H1 (cell line): ENCODE measurements at regions not wholly inside any gene's neighbourhood (a gene's known extent, or its start where the extent isn't known, plus 50 kb on each side); places are given as distances from the start of the nearest gene placed in this dataset.

Experiments used
- CTCF ChIA-PET: fragments of 300-600 bp; sonication (Branson Sonifier 250); formaldehyde crosslinking; loops from one replicate; lab custom pipeline; 2021; ENCODE audit not compliant: partially characterized antibody; lab: Charles Lee
- POLR2A ChIA-PET: fragments of 300-600 bp; sonication (Branson Sonifier 250); formaldehyde crosslinking; loops from one replicate; lab custom pipeline; 2021; ENCODE audit warnings: inconsistent platforms; ENCODE audit not compliant: partially characterized antibody; lab: Charles Lee
- DNase-seq, 2 experiments: peaks; one replicate each; pipeline versions ENCODE4 v3.0.0 to v3.0.0-alpha.2; 2010 to 2022; ENCODE audit warnings: low spot score in 2 of 2, low read depth in 1 of 2, mixed read lengths in 1 of 2
- FAIRE-seq: peaks from 2 replicates; lab custom pipeline; 2011; peaks lifted over from hg19 to GRCh38; lab: Jason Lieb, UNC
- H2AFZ ChIP-seq: 2 replicates; pipeline ENCODE4 v1.8.1; 2012; ENCODE audit warnings: low read length, inconsistent platforms
- H2AK5ac ChIP-seq: 2 replicates; pipeline ENCODE4 v1.6.1; 2013; ENCODE audit warnings: low read depth, low read length
- H2BK120ac ChIP-seq: replicated peaks from 2 replicates; pipeline ENCODE3; 2013; ENCODE audit warnings: low read depth, low read length, inconsistent platforms
- H2BK12ac ChIP-seq: 2 replicates; pipeline ENCODE4 v1.6.1; 2013; ENCODE audit warnings: low read depth, low read length
- H2BK15ac ChIP-seq: 2 replicates; pipeline ENCODE4 v1.6.1; 2013; ENCODE audit warnings: low read length
- H2BK20ac ChIP-seq: 2 replicates; pipeline ENCODE4 v1.6.1; 2013; ENCODE audit warnings: low read length
- H2BK5ac ChIP-seq: 2 replicates; pipeline ENCODE4 v1.6.1; 2013; ENCODE audit warnings: low read depth, low read length
- H3K14ac ChIP-seq: 2 replicates; pipeline ENCODE4 v1.6.1; 2013; ENCODE audit warnings: inconsistent platforms; ENCODE audit not compliant: insufficient read length
- H3K18ac ChIP-seq: 2 replicates; pipeline ENCODE4 v1.6.1; 2013; ENCODE audit warnings: low read length; ENCODE audit errors: extremely low read depth
- H3K23ac ChIP-seq: 2 replicates; pipeline ENCODE4 v1.6.1; 2013; ENCODE audit warnings: inconsistent platforms; ENCODE audit not compliant: insufficient read length
- H3K23me2 ChIP-seq: 2 replicates; pipeline ENCODE4 v1.6.1; 2013; ENCODE audit warnings: low read depth, low read length
- H3K27ac ChIP-seq: 2 replicates; pipeline ENCODE4 v1.6.1; 2011; ENCODE audit warnings: low read depth, low read length, inconsistent platforms
- H3K27me3 ChIP-seq, 4 experiments: replicated peaks in 1 of 4; 1 replicate in 1 of 4; 2 replicates in 3 of 4; pipeline versions ENCODE4 v1.6.1 to v1.8.1; 2011 to 2013; ENCODE audit warnings: low read length in 3 of 4, mild to moderate bottlenecking in 3 of 4, inconsistent platforms in 2 of 4, mixed read lengths in 2 of 4, moderate library complexity in 1 of 4; ENCODE audit not compliant: control insufficient read depth in 3 of 4, insufficient read depth in 3 of 4; ENCODE audit errors: extremely low read depth in 1 of 4
- H3K36me3 ChIP-seq, 4 experiments: 2 replicates each; pipeline versions ENCODE4 v1.6.1 to v1.8.1; 2011 to 2013; ENCODE audit warnings: mild to moderate bottlenecking in 4 of 4, low read length in 3 of 4, moderate library complexity in 2 of 4, control low read depth in 1 of 4, inconsistent platforms in 1 of 4; ENCODE audit not compliant: insufficient read depth in 4 of 4, control insufficient read depth in 2 of 4
- H3K4ac ChIP-seq: replicated peaks from 2 replicates; pipeline ENCODE3; 2013; ENCODE audit warnings: low read length, low read depth, mixed read lengths, inconsistent platforms; ENCODE audit not compliant: insufficient read length
- H3K4me1 ChIP-seq, 4 experiments: replicated peaks in 1 of 4; 1 replicate in 1 of 4; 2 replicates in 3 of 4; pipeline versions ENCODE4 v1.6.1 to v1.8.1; 2011 to 2013; ENCODE audit warnings: low read length in 3 of 4, inconsistent platforms in 2 of 4, mixed read lengths in 1 of 4; ENCODE audit not compliant: insufficient read depth in 4 of 4, control insufficient read depth in 3 of 4
- H3K4me2 ChIP-seq, 2 experiments: 2 replicates each; pipeline versions ENCODE4 v1.6.1 to v1.8.1; 2011 to 2013; ENCODE audit warnings: low read depth in 2 of 2, low read length in 2 of 2, control low read depth in 1 of 2, inconsistent platforms in 1 of 2, mild to moderate bottlenecking in 1 of 2; ENCODE audit not compliant: insufficient read depth in 1 of 2
- H3K4me3 ChIP-seq, 4 experiments: fragments of 200-600, 300-600 bp in 1 of 4; sonication (generic), shearing (Covaris generic), sonication (Bioruptor Twin) in 1 of 4; 2 replicates each; pipeline versions ENCODE4 v1.5.1 to v1.8.1; 2011 to 2016; ENCODE audit warnings: low read length in 4 of 4, low read depth in 3 of 4, control low read depth in 2 of 4, inconsistent platforms in 2 of 4, mild to moderate bottlenecking in 2 of 4, mixed read lengths in 1 of 4, moderate library complexity in 1 of 4; ENCODE audit not compliant: insufficient read depth in 2 of 4; ENCODE audit errors: extremely low read depth in 1 of 4
- H3K56ac ChIP-seq: replicated peaks from 2 replicates; pipeline ENCODE3; 2013; ENCODE audit warnings: low read depth, mild to moderate bottlenecking, mixed read lengths, low read length, inconsistent platforms; ENCODE audit not compliant: insufficient read length
- H3K79me1 ChIP-seq: 2 replicates; pipeline ENCODE4 v1.6.1; 2013; ENCODE audit warnings: low read depth, low read length, control low read depth
- H3K79me2 ChIP-seq, 2 experiments: 2 replicates each; pipeline versions ENCODE4 v1.6.1 to v1.8.1; 2012 to 2013; ENCODE audit warnings: low read length in 2 of 2, mild to moderate bottlenecking in 2 of 2, inconsistent platforms in 1 of 2; ENCODE audit not compliant: insufficient read depth in 2 of 2, control insufficient read depth in 1 of 2
- H3K9ac ChIP-seq, 4 experiments: replicated peaks in 1 of 4; 1 replicate in 1 of 4; 2 replicates in 3 of 4; pipeline versions ENCODE4 v1.6.1 to v1.8.1; 2011 to 2013; ENCODE audit warnings: low read depth in 3 of 4, low read length in 3 of 4, control low read depth in 2 of 4, mild to moderate bottlenecking in 2 of 4, moderate library complexity in 2 of 4, inconsistent platforms in 1 of 4; ENCODE audit errors: extremely low read depth in 1 of 4
- H3K9me3 ChIP-seq, 2 experiments: 2 replicates each; pipeline versions ENCODE4 v1.6.1 to v1.8.1; 2012 to 2013; ENCODE audit warnings: mild to moderate bottlenecking in 2 of 2, moderate library complexity in 2 of 2, control low read depth in 1 of 2, inconsistent platforms in 1 of 2, low read depth in 1 of 2, low read length in 1 of 2, mixed read lengths in 1 of 2; ENCODE audit not compliant: insufficient read depth in 2 of 2
- H4K20me1 ChIP-seq, 2 experiments: replicated peaks in 1 of 2; 2 replicates each; pipeline versions ENCODE3 to v1.8.1; 2011 to 2013; ENCODE audit warnings: inconsistent platforms in 2 of 2, low read length in 2 of 2, mild to moderate bottlenecking in 1 of 2; ENCODE audit not compliant: insufficient read depth in 2 of 2, control insufficient read depth in 1 of 2
- H4K5ac ChIP-seq: 2 replicates; pipeline ENCODE4 v1.6.1; 2013; ENCODE audit warnings: low read length, low read depth, mixed read lengths, inconsistent platforms; ENCODE audit not compliant: insufficient read length
- H4K8ac ChIP-seq: 2 replicates; pipeline ENCODE4 v1.8.0; 2013; ENCODE audit warnings: mild to moderate bottlenecking, moderate library complexity, low read length, inconsistent platforms; ENCODE audit not compliant: insufficient read depth; ENCODE audit errors: extremely low read depth
- H4K91ac ChIP-seq: replicated peaks from 2 replicates; pipeline ENCODE3; 2013; ENCODE audit warnings: low read length, mixed read lengths, inconsistent platforms; ENCODE audit not compliant: insufficient read length
- WGBS, 2 experiments: shearing (Covaris generic) in 1 of 2; methylation state at CpG; one replicate each; pipeline versions ENCODE4 v1.1.6 to v1.1.7; 2013 to 2015; ENCODE audit warnings: low lambda C conversion rate in 2 of 2, mixed read lengths in 2 of 2, inconsistent platforms in 1 of 2, low coverage in 1 of 2, missing lambda C conversion rate in 1 of 2; ENCODE audit not compliant: insufficient replicate concordance in 2 of 2, insufficient coverage in 1 of 2, insufficient read length in 1 of 2; ENCODE audit errors: extremely low coverage in 1 of 2, missing lambda C conversion rate in 1 of 2; 5-methylcytosine and 5-hydroxymethylcytosine counted together
- TF ChIP-seq, protein P1 (sequence below): IDR thresholded peaks from 2 replicates; pipeline ENCODE4 v1.6.1; 2011; ENCODE audit warnings: low read depth, mild to moderate bottlenecking, low read length; ENCODE audit not compliant: insufficient read depth

DNA sequence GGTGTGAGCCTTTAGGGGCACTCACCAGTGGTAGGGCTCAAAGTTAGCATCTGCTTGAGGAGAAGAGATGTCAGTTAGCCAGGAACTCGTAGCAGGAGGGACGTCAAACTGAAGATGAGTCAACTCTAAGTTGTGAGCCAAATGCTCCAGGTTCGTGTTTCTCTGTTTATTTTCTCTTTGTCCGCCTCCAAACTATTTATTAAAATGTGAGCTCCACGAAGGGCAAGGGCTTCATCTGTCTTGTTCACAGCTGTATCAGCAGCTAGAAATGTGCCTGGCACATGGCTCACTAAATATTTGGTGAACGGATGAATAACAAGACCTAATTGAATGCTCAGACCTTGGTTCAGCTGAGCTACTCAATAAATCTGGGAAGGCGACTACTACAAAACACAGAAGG is 248.9 kb downstream of the BCOR start:
- Histone ChIP-seq H2AFZ (no peak overlapping the region), H3K27ac (no peak overlapping the region), H3K23me2 (no peaks in the 10 kb centered on the region), H3K4ac (no peak overlapping the region), H2BK12ac (no peak overlapping the region), H3K4me2 (no peak overlapping the region), H3K23ac (no peak overlapping the region), H3K56ac (no peak overlapping the region), H3K14ac (no peak overlapping the region), H4K8ac (no peak overlapping the region), H4K5ac (no peak overlapping the region), H3K79me2 (no peaks in the 10 kb centered on the region), H3K27me3 (no peaks in the 10 kb centered on the region), H3K4me3 (no peak overlapping the region), H2BK120ac (no peak overlapping the region), H3K18ac (no peak overlapping the region), H3K9me3 (no peaks in the 10 kb centered on the region), H2BK15ac (no peak overlapping the region), H3K4me1 (peaks cover 2 to 16% (median 14%) of the 10 kb centered on the region in 4 experiments; a peak in 5 of 7 replicates), H3K79me1 (no peaks in the 10 kb centered on the region), H3K9ac (no peak overlapping the region), H4K91ac (no peak overlapping the region), H2BK5ac (no peak overlapping the region), H4K20me1 (no peaks in the 10 kb centered on the region), H2AK5ac (no peak overlapping the region), H3K36me3 (no peaks in the 10 kb centered on the region), H2BK20ac (no peak overlapping the region)
- POLR2A ChIA-PET, result no interaction called here
- DNase-seq (no peak), FAIRE-seq (no peak)
- CTCF ChIA-PET, result interaction anchor here (0.6 kb wide), 2 partner anchors 116 to 553 kb away, joined by 3 read pairs; no protein-coding TSS in a partner anchor
- TF ChIP-seq, protein P1, sequence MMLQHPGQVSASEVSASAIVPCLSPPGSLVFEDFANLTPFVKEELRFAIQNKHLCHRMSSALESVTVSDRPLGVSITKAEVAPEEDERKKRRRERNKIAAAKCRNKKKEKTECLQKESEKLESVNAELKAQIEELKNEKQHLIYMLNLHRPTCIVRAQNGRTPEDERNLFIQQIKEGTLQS, result no peak
- 88% methylated on average over 7 of the region's 7 CpGs; no CpG with 5 or more reads in 1 of the 2 experiments for WGBS, 2 experiments
